8988T (cell line): ENCODE measurements at regions not wholly inside any gene's neighbourhood (a gene's known extent, or its start where the extent isn't known, plus 50 kb on each side); places are given as distances from the start of the nearest gene placed in this dataset.
"Not testable (repeated sequence)": the region's sequence is repeated elsewhere in the genome, so short reads cannot be mapped to it uniquely, and the experiment has no call there.

Source experiments
- DNase-seq: peaks from one replicate; pipeline ENCODE4 v3.0.0; 2011

DNA sequence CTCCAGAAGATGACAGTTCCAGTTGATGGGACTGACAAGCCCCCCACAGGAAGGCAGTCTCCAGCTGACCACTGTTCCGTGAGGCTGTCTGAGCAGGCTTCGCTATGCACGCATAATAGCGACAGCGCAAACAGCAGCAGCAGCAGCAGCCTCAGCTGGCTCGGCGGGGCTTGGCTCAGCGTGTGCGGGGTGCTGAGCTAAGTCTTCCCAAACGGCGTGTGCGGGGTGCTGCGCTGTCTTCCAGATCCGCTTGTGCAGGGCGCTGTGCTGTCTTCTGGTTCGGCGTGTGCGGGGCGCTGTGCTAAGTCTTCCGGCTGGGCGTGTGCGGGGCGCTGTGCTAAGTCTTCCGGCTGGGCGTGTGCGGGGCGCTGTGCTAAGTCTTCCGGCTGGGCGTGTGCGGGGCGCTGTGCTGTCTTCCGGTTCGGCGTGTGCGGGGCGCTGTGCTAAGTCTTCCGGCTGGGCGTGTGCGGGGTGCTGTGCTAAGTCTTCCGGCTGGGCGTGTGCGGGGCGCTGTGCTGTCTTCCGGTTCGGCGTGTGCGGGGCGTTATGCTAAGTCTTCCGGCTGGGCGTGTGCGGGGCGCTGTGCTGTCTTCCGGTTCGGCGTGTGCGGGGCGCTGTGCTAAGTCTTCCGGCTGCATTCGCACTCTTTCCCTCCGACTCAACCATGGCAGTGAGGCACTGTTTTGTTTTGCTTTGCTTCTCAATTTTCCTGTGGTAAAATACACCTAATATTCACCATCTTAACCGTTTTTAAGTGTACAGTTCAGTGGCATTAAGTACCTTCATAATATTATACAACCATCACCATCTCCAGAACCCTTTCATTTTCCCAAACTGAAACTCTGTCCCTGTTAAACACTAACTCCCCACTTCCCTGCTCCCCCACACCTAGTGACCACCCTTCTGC lies 156.1 kb downstream of the BMP7 start:
- not testable (repeated sequence) for DNase-seq

DNA sequence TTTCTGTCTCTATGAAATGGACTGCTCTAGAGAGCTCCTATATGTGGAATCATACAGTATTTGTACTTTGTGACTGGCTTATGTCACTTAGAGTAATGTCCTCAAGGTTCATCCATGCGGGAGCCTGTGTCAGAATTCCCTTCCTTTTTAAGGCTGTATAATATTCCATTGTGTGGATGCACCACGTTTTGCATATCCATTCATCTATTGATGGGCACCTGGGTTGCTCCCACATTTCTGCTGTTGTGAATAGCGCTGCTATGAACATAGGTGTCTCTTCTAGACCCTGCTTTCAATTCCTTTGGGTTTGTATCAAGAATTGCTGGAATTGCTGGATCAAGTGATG lies 155.4 kb downstream of the BMP7 start:
- no peak for DNase-seq

DNA sequence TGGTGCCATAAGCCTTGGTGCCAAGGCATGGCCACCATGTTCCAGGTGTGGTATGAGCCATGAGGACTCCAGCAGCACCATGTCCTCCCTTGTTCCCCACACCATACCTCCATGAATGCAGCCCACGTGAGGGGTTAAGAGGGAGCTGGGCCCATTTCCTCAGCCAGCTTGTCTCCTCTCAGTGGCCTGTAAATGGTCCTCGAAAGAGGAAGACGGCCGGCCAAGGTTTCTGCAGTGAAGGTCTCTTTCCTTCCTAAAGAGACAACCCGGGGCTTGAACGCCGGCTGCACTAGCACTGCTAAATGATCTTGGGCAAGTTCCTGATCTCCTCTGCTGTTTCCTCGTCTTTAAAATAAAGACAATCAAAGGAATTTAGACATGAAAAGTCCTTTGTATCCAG lies 154.0 kb downstream of the BMP7 start:
- DNase-seq: no peak

DNA sequence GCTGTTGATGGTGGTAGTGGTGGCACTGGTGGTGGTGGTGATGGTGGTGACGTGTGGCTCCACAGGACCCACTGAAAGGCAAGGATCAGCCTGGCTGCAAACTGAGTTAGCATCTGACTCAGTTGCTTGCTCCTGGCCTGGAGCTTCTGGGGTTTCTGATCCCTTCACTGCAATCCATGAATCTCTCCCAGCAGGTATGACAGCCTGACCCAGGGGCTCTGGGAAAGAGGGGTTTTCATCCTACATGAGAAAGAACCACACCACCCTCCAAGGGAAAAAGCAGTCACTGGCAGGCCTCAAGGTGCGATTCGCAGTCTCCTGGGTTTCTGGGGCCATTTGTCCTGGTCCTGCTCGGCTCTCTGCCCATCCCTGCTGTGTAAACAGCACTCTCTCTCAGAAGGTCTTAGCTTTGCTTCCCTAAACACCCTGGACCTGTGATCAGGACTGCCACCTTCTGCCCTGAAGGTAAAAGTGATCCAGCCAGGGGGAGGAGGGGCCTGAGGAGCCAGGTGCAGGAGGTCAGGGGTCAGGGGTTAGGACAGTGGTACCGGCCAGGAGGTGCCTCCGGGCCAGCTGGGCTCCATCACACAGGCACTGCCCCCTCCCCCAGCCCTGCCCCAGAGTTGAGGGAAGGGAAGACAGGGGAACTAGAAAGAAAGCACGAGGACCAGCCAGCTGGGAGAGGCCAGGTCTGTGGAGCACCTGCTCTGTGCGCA lies 152.0 kb downstream of the BMP7 start:
- DNase-seq: no peak

DNA sequence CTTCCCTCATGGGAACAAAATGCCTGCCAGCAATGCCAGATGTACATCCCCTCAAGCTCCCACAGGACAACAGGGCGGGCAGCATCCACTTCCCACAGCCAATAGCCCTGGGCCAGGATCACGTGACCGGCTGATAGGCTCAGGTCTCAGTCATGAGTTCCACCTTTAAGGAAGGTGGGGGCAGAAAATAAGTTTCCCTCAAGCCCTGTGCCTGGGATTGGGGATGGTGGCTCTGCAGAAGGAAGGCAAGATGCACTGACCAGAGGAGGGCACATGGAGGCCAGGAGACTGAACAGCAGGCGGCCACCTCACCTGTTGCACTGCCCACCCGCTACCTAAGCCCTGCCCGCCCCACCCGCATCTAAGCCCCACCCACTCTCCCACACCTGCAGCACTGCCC lies 149.1 kb downstream of the BMP7 start:
- DNase-seq: no peak

DNA sequence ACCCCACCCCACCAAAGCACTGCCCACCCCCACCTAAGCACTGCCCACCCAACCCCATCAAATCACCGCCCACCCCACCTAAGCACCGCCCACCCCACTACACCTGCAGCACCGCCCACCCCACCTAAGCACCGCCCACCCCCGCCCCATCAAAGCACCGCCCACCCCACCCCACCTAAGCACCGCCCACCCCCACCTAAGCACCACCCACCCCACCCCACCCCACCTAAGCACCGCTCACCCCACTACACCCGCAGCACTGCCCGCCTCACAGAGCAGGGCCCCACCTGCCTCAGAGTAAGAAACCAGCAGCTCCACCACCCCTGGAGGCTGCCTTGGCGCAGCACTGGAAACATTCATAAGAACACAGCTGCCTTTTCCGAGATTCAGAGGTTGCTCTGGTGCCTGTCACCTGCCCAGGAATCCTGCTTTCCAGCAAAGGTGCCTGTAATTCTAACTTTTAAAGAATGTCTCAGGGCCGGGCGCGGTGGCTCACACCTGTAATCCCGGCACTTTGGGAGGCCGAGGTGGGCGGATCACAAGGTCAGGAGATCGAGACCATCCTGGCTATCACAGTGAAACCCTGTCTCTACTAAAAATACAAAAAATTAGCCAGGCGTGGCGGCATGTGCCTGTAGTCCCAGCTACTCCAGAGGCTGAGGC lies 148.2 kb downstream of the BMP7 start:
- no peak for DNase-seq
